Esophagus squamous epithelium (tissue), 4 donors: ENCODE measurements at regions not wholly inside any gene's neighbourhood (a gene's known extent, or its start where the extent isn't known, plus 50 kb on each side); places are given as distances from the start of the nearest gene placed in this dataset.

Experiments
- POLR2A ChIP-seq, 4 donors: fragments of 450-650 bp; IDR thresholded peaks; one replicate each; pipeline ENCODE4 v1.6.1; 2017; ENCODE audit warnings: antibody characterized with exemption in 4 of 4, mild to moderate bottlenecking in 4 of 4, moderate library complexity in 3 of 4
- TF ChIP-seq, protein P1 (sequence below), 6 experiments: fragments of 450-650 bp in 4 of 6; fragments of 200-600 bp in 2 of 6; sonication (generic) in 2 of 6; IDR thresholded peaks; one replicate each; pipeline ENCODE4 v1.5.1; 2016 to 2019; ENCODE audit warnings: antibody characterized with exemption in 6 of 6, mild to moderate bottlenecking in 4 of 6, moderate library complexity in 4 of 6

DNA sequence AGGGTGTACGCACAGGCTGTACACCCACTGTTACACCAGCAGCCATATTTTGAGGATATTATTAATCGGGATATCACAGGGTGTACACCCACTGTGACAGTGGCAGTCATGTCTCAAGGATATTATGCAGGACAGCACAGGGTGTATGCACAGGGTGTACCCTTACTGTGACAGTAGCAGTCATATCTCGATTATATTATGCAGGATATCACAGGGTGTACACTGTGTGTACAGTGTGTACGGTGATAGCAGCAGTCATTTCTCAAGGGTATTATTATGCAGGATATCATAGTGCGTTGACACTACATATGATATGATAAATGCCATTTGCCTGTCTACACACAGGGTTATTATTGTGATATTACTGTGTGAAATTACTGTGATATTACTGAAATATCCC is 80.5 kb upstream of the SLC25A48 start:
- TF ChIP-seq, protein P1, sequence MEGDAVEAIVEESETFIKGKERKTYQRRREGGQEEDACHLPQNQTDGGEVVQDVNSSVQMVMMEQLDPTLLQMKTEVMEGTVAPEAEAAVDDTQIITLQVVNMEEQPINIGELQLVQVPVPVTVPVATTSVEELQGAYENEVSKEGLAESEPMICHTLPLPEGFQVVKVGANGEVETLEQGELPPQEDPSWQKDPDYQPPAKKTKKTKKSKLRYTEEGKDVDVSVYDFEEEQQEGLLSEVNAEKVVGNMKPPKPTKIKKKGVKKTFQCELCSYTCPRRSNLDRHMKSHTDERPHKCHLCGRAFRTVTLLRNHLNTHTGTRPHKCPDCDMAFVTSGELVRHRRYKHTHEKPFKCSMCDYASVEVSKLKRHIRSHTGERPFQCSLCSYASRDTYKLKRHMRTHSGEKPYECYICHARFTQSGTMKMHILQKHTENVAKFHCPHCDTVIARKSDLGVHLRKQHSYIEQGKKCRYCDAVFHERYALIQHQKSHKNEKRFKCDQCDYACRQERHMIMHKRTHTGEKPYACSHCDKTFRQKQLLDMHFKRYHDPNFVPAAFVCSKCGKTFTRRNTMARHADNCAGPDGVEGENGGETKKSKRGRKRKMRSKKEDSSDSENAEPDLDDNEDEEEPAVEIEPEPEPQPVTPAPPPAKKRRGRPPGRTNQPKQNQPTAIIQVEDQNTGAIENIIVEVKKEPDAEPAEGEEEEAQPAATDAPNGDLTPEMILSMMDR (IDR thresholded peaks at IDR 0.05): no peak
- TF ChIP-seq POLR2A (IDR thresholded peaks at IDR 0.05): no peak
